Fibroblast of lung (primary cell): ENCODE measurements at regions not wholly inside any gene's neighbourhood (a gene's known extent, or its start where the extent isn't known, plus 50 kb on each side); places are given as distances from the start of the nearest gene placed in this dataset.

Experiments
- EZH2 ChIP-seq: IDR thresholded peaks from 2 replicates; pipeline ENCODE4 v1.5.1; 2012; ENCODE audit warnings: low read length, control low read depth, mild to moderate bottlenecking; ENCODE audit errors: missing control alignments
- TF ChIP-seq, protein P1 (sequence below), 2 donors: IDR thresholded peaks in 1 of 2; conservative IDR thresholded peaks in 1 of 2; 1 replicate in 1 of 2; 2 replicates in 1 of 2; pipeline ENCODE4 v1.5.1; 2011 to 2012; ENCODE audit warnings: low read length in 2 of 2, control low read depth in 1 of 2, inconsistent platforms in 1 of 2, low read depth in 1 of 2, mild to moderate bottlenecking in 1 of 2

DNA sequence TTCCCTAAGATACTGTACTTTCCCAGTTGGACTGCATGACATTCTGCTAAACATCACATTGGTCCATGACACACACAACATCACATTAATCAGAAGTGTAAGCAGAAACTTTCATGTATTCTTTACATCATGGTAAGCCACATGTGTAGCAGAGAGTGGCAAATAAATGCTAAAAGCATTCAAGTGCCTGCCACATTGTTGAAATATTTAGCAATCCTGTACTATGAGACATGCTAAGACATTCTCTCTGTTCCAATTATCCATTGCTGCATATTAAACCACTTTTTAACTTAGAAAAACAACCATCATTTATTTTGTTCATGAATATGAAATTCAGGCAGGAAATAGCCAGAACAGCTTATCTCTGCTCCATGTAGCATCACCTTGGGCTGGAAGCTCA, 207.7 kb upstream of the GJE1 start:
- no peak for TF ChIP-seq EZH2
- TF ChIP-seq, protein P1, sequence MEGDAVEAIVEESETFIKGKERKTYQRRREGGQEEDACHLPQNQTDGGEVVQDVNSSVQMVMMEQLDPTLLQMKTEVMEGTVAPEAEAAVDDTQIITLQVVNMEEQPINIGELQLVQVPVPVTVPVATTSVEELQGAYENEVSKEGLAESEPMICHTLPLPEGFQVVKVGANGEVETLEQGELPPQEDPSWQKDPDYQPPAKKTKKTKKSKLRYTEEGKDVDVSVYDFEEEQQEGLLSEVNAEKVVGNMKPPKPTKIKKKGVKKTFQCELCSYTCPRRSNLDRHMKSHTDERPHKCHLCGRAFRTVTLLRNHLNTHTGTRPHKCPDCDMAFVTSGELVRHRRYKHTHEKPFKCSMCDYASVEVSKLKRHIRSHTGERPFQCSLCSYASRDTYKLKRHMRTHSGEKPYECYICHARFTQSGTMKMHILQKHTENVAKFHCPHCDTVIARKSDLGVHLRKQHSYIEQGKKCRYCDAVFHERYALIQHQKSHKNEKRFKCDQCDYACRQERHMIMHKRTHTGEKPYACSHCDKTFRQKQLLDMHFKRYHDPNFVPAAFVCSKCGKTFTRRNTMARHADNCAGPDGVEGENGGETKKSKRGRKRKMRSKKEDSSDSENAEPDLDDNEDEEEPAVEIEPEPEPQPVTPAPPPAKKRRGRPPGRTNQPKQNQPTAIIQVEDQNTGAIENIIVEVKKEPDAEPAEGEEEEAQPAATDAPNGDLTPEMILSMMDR (conservative IDR thresholded peaks at IDR 0.05 in 1 of 2, IDR thresholded peaks at IDR 0.05 in 1 of 2; ENCODE audit: low read depth in 1 of 2, low read length in 2 of 2) = no peak
